Mesothelial cell of epicardium (in vitro differentiated cells): ENCODE measurements at regions not wholly inside any gene's neighbourhood (a gene's known extent, or its start where the extent isn't known, plus 50 kb on each side); places are given as distances from the start of the nearest gene placed in this dataset.
"Not testable (repeated sequence)": the region's sequence is repeated elsewhere in the genome, so short reads cannot be mapped to it uniquely, and the experiment has no call there.

Experiments
- DNase-seq, 2 experiments: peaks; one replicate each; pipeline ENCODE4 v3.0.0; 2021; ENCODE audit warnings: low spot score in 2 of 2; ENCODE audit not compliant: unreplicated experiment in 2 of 2
- H3K27ac Mint-ChIP-seq: 2 replicates; pipeline ENCODE4 v1.8.0; 2021; ENCODE audit warnings: mixed read lengths
- H3K27me3 Mint-ChIP-seq: 2 replicates; pipeline ENCODE4 v1.8.0; 2021; ENCODE audit warnings: low read depth, mixed read lengths
- H3K36me3 Mint-ChIP-seq: 2 replicates; pipeline ENCODE4 v1.8.0; 2021; ENCODE audit warnings: mixed read lengths
- H3K4me1 Mint-ChIP-seq: 2 replicates; pipeline ENCODE4 v1.8.0; 2021; ENCODE audit warnings: mixed read lengths
- H3K4me3 Mint-ChIP-seq: 2 replicates; pipeline ENCODE4 v1.8.0; 2021; ENCODE audit warnings: mild to moderate bottlenecking, moderate library complexity, mixed read lengths
- H3K9me3 Mint-ChIP-seq: 2 replicates; pipeline ENCODE4 v1.8.0; 2021; ENCODE audit warnings: mixed read lengths
- TF ChIP-seq, protein P1 (sequence below): fragments of 200-600 bp; sonication (generic); IDR thresholded peaks from one replicate; pipeline ENCODE4 v1.5.0; 2021; ENCODE audit warnings: antibody characterized with exemption; ENCODE audit not compliant: unreplicated experiment

DNA sequence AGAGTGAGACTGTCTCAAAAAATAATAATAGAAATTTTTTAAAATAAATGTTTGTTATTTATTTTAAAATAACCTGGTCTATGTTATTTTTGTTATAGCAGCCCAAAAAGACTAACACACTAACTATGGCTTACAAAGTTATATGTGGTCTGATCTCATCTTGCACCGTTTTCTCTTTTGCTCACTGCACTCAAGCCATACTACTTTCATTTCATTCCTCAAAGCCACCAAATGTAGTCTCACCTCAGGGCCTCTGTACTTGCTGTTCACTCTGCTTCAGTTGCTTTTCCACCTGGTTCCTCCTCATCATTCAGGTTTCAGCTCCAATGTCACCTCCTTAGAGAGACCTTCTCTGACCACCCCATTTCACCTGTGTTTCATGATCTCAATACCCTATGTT, 55.2 kb upstream of the MDM1 start:
- Mint-ChIP-seq H3K4me3 (no peak overlapping the region), H3K36me3 (no peaks in the 10 kb centered on the region), H3K27me3 (no peaks in the 10 kb centered on the region), H3K4me1 (peaks cover 7% of the 10 kb centered on the region), H3K9me3 (peaks cover 10% of the 10 kb centered on the region), H3K27ac (no peak overlapping the region)
- TF ChIP-seq, protein P1, sequence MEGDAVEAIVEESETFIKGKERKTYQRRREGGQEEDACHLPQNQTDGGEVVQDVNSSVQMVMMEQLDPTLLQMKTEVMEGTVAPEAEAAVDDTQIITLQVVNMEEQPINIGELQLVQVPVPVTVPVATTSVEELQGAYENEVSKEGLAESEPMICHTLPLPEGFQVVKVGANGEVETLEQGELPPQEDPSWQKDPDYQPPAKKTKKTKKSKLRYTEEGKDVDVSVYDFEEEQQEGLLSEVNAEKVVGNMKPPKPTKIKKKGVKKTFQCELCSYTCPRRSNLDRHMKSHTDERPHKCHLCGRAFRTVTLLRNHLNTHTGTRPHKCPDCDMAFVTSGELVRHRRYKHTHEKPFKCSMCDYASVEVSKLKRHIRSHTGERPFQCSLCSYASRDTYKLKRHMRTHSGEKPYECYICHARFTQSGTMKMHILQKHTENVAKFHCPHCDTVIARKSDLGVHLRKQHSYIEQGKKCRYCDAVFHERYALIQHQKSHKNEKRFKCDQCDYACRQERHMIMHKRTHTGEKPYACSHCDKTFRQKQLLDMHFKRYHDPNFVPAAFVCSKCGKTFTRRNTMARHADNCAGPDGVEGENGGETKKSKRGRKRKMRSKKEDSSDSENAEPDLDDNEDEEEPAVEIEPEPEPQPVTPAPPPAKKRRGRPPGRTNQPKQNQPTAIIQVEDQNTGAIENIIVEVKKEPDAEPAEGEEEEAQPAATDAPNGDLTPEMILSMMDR, result no peak
- no peak for DNase-seq

DNA sequence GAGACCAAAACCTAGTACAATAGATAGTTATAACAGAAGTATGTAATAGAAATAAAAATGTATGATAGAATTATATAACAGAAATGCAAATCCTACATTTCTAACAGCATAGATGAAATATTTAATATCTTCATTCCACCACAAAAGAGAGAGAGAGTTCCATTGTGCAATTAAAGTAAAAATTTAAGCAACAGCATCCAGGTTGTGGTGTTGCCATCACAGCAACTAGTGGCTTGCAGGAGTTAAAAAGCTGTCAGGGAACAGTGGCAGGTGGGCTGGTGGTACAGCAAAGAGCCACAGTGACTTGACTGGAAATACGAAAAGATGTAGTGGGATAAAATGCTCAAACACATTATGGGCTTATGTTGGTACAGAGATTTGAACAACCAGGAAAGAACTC, 57.1 kb upstream of the MDM1 start:
- peaks cover 10% of the 10 kb centered on the region for H3K9me3 Mint-ChIP-seq

DNA sequence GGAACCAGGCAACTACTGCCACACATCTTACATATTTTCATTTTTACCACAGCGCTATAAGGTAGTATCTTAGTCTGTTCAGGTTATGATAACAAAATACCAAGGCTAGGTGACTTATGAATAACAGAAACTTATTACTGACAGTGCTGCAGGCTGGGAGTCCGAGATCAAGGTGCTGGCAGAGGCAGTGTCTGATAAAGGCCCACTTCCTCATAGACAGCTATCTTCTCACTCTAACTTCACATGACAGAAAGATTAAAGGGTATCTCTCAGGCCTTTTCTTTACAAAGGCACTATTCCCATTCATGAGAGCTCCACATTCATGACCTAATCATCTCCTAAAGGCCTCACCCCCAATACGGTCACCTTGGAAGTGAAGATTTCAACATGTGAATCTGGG, 59.8 kb upstream of the MDM1 start:
- Mint-ChIP-seq H3K9me3 (peaks cover 10% of the 10 kb centered on the region), H3K27me3 (no peaks in the 10 kb centered on the region), H3K27ac (no peak overlapping the region), H3K4me3 (no peak overlapping the region), H3K4me1 (no peaks in the 10 kb centered on the region), H3K36me3 (no peaks in the 10 kb centered on the region)
- TF ChIP-seq, protein P1, result no peak
- no peak for DNase-seq

More for the DNA sequence above, 57.1 kb upstream of the MDM1 start:
- no peak for DNase-seq
- Mint-ChIP-seq H3K27ac (no peak overlapping the region), H3K4me1 (peaks cover 6% of the 10 kb centered on the region), H3K36me3 (no peaks in the 10 kb centered on the region), H3K27me3 (no peaks in the 10 kb centered on the region), H3K4me3 (no peak overlapping the region)
- TF ChIP-seq, protein P1, result no peak

DNA sequence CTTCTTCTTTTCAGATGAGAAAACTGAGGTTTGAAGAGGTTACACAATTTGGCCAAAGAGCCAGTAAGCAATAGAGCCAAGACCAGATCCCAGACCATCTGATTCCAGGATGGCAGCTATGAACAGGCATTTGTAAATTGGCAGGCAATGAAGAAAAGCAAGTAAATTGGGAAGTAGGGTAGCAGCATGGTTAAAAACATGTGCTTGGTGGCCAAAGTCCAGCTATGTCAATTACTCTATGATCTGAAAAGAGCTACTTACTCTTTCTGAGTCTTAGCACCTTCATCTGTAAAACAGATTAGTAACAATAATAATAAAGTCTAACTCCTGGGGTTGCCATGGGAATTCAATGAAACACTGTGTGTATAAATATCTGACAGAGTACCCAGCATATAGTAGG, 60.2 kb upstream of the MDM1 start:
- no peaks in the 10 kb centered on the region for H3K36me3 Mint-ChIP-seq
- peaks cover 10% of the 10 kb centered on the region for H3K9me3 Mint-ChIP-seq
- H3K4me1 Mint-ChIP-seq, result no peaks in the 10 kb centered on the region
- H3K4me3 Mint-ChIP-seq, result no peak overlapping the region
- TF ChIP-seq, protein P1, result no peak
- H3K27ac Mint-ChIP-seq, result no peak overlapping the region
- H3K27me3 Mint-ChIP-seq, result no peaks in the 10 kb centered on the region
- no peak for DNase-seq

DNA sequence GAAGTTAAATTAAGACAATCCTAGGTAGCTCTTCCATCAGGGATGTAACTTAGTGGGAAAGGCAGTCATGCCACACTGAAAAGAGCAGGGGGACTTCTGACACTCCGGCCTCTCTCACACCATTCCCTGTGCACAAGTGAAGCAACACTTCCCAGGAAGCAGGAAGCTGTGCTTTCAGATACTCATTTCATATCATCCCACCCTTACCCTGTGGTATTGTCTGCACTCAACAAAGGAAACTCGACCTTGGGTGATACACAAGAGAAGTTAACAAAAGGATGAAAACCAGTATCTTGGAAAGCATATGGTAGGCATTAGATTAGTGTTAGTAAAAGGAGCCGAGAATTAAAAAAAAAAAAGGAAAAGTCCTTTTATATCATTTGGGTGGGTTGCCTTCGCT, 61.3 kb upstream of the MDM1 start:
- Mint-ChIP-seq H3K27ac (no peak overlapping the region), H3K27me3 (no peaks in the 10 kb centered on the region), H3K4me1 (no peaks in the 10 kb centered on the region), H3K36me3 (no peaks in the 10 kb centered on the region), H3K9me3 (peaks cover 10% of the 10 kb centered on the region), H3K4me3 (no peak overlapping the region)
- TF ChIP-seq, protein P1, result no peak
- no peak for DNase-seq

DNA sequence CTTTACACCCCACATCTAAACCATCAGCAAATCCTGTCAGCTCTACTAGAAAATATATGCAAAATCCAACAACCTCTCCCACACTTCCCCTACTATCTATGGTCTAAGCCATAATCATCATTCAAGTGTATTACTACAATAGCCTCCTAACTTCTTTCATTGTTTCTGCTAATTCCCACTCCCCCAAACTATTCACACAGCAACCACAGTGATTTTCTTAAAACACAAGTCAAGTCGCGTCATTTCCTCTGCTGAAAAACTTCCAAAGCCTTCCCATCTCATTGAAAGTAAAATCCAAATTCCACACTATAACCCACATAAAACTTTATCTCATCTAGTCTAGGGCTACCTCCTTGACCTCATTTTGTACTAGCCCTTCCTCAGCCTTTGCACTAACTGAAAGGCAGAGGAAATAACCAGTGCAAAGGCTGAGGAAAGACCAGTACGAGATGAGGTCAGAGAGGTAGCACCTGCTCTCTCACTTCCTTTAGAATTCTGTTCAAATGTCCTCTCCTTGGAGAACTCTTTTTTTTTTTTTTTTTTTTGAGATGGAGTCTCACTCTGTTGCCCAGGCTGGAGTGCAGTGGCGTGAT, 65.5 kb upstream of the MDM1 start:
- Mint-ChIP-seq H3K27ac (no peak overlapping the region), H3K9me3 (peaks cover 3% of the 10 kb centered on the region), H3K27me3 (no peaks in the 10 kb centered on the region), H3K4me1 (no peaks in the 10 kb centered on the region), H3K36me3 (no peaks in the 10 kb centered on the region), H3K4me3 (no peak overlapping the region)
- no peak for DNase-seq
- TF ChIP-seq, protein P1, result no peak

DNA sequence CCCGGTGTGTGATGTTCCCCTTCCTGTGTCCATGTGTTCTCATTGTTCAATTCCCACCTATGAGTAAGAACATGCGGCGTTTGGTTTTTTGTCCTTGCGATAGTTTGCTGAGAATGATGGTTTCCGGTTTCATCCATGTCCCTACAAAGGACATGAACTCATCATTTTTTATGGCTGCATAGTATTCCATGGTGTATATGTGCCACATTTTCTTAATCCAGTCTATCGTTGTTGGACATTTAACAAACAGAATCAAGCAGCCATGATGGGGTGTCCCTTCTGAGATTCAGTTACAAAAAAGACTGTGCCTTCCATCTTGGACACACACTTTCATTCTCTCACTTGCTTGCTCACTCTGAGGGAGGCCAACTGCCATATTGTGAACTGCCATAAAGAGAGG, 66.5 kb upstream of the MDM1 start:
- H3K4me1 Mint-ChIP-seq, DNase-seq, H3K27ac Mint-ChIP-seq, H3K36me3 Mint-ChIP-seq, H3K4me3 Mint-ChIP-seq, H3K9me3 Mint-ChIP-seq, H3K27me3 Mint-ChIP-seq: not testable (repeated sequence)
